ENCODE measurements at regions not wholly inside any gene's neighbourhood (a gene's known extent, or its start where the extent isn't known, plus 50 kb on each side); places are given as distances from the start of the nearest gene placed in this dataset.

- no peak overlapping the region for H3K4me3 ChIP-seq (ENCODE audit: low read depth, low read length)
- TF ChIP-seq, protein P1, sequence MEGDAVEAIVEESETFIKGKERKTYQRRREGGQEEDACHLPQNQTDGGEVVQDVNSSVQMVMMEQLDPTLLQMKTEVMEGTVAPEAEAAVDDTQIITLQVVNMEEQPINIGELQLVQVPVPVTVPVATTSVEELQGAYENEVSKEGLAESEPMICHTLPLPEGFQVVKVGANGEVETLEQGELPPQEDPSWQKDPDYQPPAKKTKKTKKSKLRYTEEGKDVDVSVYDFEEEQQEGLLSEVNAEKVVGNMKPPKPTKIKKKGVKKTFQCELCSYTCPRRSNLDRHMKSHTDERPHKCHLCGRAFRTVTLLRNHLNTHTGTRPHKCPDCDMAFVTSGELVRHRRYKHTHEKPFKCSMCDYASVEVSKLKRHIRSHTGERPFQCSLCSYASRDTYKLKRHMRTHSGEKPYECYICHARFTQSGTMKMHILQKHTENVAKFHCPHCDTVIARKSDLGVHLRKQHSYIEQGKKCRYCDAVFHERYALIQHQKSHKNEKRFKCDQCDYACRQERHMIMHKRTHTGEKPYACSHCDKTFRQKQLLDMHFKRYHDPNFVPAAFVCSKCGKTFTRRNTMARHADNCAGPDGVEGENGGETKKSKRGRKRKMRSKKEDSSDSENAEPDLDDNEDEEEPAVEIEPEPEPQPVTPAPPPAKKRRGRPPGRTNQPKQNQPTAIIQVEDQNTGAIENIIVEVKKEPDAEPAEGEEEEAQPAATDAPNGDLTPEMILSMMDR (IDR thresholded peaks at IDR 0.05; ENCODE audit: low read depth, low read length): no peak
Observed at GRCh38 chr7:35418716-35419390, 165.0 kb upstream of the TBX20 start.

- no peak overlapping the region for H3K4me3 ChIP-seq (ENCODE audit: low read depth, low read length)
- TF ChIP-seq, protein P1 (IDR thresholded peaks at IDR 0.05; ENCODE audit: low read depth, low read length): no peak
Observed at GRCh38 chr7:35416568-35416967, 162.7 kb upstream of the TBX20 start.

- no peak overlapping the region for H3K4me3 ChIP-seq (ENCODE audit: low read depth, low read length)
- TF ChIP-seq, protein P1 (IDR thresholded peaks at IDR 0.05; ENCODE audit: low read depth, low read length): no peak
Observed at GRCh38 chr7:35415411-35415822, 161.5 kb upstream of the TBX20 start.

DNA sequence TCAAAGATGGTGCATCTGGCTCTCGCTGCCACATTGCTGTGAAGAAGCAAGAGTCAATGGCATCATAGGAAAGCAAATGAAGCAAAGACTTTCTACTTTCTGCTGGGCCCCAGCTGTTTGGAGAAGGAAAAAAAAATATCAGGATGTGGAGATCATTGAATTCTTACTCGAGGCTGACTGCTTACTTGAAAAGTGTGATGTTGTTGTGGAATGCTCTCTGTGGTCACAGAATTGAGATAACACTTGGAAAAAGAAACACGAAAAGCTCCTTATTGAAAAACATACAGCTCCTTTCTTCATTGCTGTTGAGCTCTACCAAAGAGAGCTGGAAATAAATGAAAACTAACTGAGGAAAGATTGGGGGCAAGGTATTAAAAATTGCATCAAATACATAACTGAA lies 157.4 kb upstream of the TBX20 start:
- no peak overlapping the region for H3K4me3 ChIP-seq (ENCODE audit: low read depth, low read length)
- TF ChIP-seq, protein P1 (IDR thresholded peaks at IDR 0.05; ENCODE audit: low read depth, low read length): no peak

- TF ChIP-seq, protein P1 (IDR thresholded peaks at IDR 0.05; ENCODE audit: low read depth, low read length): no peak
- H3K4me3 ChIP-seq (ENCODE audit: low read depth, low read length): no peak overlapping the region
Observed at GRCh38 chr7:35405461-35405860, 151.6 kb upstream of the TBX20 start.

GRCh38 chr7:35401217-35401879 lies 147.4 kb upstream of the TBX20 start:
- TF ChIP-seq, protein P1 (IDR thresholded peaks at IDR 0.05; ENCODE audit: low read depth, low read length): no peak
- H3K4me3 ChIP-seq (ENCODE audit: low read depth, low read length): no peak overlapping the region

DNA sequence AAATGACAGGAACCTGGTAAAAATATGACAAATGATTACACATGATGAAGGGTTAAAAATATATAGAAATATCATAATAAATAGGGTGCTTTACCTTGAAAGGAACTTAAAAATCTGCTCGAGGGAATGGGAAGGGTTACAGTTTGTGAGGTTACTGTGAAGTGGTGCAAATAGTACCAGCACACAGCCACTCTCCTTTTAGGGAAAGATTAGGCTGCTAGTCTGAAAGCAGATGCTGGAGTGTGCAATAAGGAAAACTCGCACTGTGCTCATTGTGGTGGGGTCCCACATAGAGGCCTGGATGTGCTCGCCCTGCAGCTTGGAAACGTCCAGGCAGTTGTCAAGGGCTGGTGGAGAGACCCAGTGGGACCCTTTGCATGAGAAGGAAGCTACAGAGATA lies 145.9 kb upstream of the TBX20 start:
- no peak overlapping the region for H3K4me3 ChIP-seq (ENCODE audit: low read depth, low read length)
- TF ChIP-seq, protein P1 (IDR thresholded peaks at IDR 0.05; ENCODE audit: low read depth, low read length): no peak
